Lower leg skin (tissue), 3 donors: ENCODE measurements at regions not wholly inside any gene's neighbourhood (a gene's known extent, or its start where the extent isn't known, plus 50 kb on each side); places are given as distances from the start of the nearest gene placed in this dataset.
"Not testable (repeated sequence)": the region's sequence is repeated elsewhere in the genome, so short reads cannot be mapped to it uniquely, and the experiment has no call there.

Source experiments
- POLR2A ChIP-seq, 2 donors: fragments of 450-650 bp; IDR thresholded peaks; one replicate each; pipeline ENCODE4 v1.6.1; 2016 to 2017; ENCODE audit warnings: antibody characterized with exemption in 2 of 2, mild to moderate bottlenecking in 1 of 2, moderate library complexity in 1 of 2
- TF ChIP-seq, protein P1 (sequence below), 3 donors: fragments of 450-650 bp; IDR thresholded peaks; one replicate each; pipeline ENCODE4 v1.5.1; 2016; ENCODE audit warnings: antibody characterized with exemption in 3 of 3, mild to moderate bottlenecking in 3 of 3, moderate library complexity in 2 of 3

DNA sequence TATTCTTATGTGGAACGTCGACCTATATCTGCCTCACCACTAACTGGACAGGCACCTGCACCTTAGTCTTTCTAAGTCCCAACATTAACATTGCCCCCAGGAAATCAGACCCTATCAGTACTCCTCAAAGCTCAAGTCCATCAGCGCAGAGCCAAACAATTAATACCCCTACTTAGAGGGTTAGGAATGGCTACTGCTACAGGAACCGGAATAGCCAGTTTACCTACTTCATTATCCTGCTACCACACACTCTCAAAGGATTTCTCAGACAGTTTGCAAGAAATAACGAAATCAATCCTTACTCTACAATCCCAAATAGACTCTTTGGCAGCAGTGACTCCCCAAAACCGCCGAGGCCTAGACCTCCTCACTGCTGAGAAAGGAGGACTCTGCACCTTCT lies 123.1 kb upstream of the CRY1 start:
- TF ChIP-seq, protein P1, sequence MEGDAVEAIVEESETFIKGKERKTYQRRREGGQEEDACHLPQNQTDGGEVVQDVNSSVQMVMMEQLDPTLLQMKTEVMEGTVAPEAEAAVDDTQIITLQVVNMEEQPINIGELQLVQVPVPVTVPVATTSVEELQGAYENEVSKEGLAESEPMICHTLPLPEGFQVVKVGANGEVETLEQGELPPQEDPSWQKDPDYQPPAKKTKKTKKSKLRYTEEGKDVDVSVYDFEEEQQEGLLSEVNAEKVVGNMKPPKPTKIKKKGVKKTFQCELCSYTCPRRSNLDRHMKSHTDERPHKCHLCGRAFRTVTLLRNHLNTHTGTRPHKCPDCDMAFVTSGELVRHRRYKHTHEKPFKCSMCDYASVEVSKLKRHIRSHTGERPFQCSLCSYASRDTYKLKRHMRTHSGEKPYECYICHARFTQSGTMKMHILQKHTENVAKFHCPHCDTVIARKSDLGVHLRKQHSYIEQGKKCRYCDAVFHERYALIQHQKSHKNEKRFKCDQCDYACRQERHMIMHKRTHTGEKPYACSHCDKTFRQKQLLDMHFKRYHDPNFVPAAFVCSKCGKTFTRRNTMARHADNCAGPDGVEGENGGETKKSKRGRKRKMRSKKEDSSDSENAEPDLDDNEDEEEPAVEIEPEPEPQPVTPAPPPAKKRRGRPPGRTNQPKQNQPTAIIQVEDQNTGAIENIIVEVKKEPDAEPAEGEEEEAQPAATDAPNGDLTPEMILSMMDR (IDR thresholded peaks at IDR 0.05), result not testable (repeated sequence)
- not testable (repeated sequence) for TF ChIP-seq POLR2A (IDR thresholded peaks at IDR 0.05)
